GM18511 (cell line): ENCODE measurements at regions not wholly inside any gene's neighbourhood (a gene's known extent, or its start where the extent isn't known, plus 50 kb on each side); places are given as distances from the start of the nearest gene placed in this dataset.
"Not testable (repeated sequence)": the region's sequence is repeated elsewhere in the genome, so short reads cannot be mapped to it uniquely, and the experiment has no call there.

Source experiments
- ATAC-seq: cut with Tn5 transposase; IDR thresholded peaks from one replicate; pipeline ENCODE4 v1.9.1; 2021; ENCODE audit warnings: mild to moderate bottlenecking, moderate library complexity; ENCODE audit not compliant: unreplicated experiment

DNA sequence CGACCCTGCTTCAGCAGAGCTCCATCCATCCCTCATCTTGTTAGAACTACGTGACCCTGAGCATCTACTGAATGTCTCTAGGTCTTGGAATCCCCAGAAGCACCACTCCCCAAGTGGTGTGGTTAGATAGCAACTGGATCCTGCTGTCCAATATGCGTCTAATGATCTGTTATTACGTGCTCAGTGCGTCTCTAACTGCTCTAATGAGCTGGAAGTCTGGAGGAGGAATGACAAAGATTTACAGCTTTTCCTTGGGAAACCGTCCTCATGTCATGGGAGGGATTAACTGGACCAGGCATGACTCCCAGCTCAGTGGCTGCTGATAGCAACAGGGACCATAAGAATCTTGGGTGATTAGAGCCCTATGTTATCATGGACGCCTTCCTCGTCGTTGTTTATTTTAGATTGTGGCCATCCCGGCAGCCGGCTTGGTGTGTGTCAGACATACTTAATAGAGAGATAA is 150.9 kb downstream of the HS3ST3B1 start:
- ATAC-seq, result no peak

GRCh38 chr17:14448818-14449217 is 147.9 kb downstream of the HS3ST3B1 start:
- ATAC-seq, result no peak

GRCh38 chr17:14446825-14447224 is 145.9 kb downstream of the HS3ST3B1 start:
- ATAC-seq, result no peak

GRCh38 chr17:14444915-14445314 is 144.0 kb downstream of the HS3ST3B1 start:
- ATAC-seq, result no peak

- no peak for ATAC-seq
Measured at GRCh38 chr17:14442798-14443528, 142.1 kb downstream of the HS3ST3B1 start.

DNA sequence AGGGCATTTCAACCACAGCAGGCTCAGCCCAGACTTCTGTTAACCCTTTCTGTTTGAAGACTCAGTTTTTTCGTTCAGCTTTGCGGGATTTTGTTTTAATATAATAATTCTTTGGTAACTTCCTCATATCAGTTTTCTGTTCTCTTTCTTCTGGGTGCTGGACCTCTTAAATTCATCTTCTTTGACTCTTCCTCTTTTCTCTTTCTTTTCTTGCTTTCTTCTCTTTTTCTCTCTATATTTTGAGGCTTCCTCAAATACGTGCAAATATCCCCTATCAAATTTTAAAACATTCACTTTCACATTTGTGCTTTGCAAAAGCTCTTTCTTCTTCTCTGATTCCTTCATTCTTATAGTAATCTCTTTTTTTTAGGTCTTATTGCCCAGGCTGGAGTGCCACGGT is 136.3 kb downstream of the HS3ST3B1 start:
- ATAC-seq, result no peak

- no peak for ATAC-seq
Measured at GRCh38 chr17:14436266-14436665, 135.4 kb downstream of the HS3ST3B1 start.

DNA sequence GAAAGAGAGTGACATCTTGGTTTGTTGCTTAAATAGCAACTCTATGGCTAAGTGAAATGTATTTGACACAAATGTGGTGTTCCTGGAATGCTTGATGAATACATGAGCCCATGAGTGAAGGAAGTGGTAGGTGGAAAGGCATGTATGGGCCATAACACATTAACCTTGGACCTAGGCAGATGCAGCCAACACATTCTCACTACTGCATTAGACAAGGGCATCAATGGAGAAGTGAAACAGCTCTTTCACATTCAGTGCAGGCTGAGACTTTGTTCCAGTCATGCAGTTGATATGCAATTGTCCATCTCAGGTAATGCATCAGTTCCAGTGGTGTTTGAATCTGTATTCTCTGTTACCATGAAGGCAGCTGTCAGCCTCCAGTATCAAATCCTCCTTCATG is 133.6 kb downstream of the HS3ST3B1 start:
- ATAC-seq, result peak; percentile 98

DNA sequence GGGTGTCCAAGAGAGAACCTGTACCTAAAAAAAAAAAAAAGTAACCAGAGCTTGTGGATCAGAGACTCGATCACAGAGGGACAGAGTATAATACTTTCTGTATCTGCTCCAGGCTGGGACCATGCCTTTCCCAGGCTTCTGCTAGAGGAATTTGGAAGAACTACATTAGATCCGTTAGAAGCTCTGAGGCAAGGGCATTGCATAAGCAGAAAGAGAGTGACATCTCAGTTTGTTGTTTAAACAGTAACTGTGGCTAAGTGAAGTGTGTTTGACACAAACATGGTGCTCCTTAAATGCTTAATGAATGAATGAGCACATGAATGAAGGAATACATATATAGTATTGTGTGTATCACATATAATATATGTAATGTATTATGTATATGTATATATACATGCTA is 131.2 kb downstream of the HS3ST3B1 start:
- no peak for ATAC-seq

DNA sequence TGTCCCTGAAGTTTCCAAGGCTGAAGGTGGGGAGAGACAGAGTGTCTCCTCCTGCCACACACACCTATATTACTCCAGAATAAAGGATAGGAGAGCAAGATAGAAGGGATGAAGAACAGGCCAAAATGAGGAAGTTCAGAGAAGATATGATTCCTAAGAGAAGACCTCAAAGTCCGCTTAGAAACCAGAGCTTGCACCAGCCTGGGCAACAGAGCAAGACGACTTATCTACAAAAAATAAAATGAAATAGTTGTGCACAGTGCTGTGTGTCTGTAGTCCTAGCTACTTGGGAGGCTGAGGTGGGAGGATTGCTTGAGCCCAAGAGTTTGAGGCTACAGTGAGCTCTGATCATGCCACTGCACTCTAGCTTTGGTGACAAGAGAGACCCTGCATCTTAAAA is 128.2 kb downstream of the HS3ST3B1 start:
- ATAC-seq, result peak; percentile 37

- peak; percentile 84 for ATAC-seq
Measured at GRCh38 chr17:14428648-14429029, 127.8 kb downstream of the HS3ST3B1 start.

DNA sequence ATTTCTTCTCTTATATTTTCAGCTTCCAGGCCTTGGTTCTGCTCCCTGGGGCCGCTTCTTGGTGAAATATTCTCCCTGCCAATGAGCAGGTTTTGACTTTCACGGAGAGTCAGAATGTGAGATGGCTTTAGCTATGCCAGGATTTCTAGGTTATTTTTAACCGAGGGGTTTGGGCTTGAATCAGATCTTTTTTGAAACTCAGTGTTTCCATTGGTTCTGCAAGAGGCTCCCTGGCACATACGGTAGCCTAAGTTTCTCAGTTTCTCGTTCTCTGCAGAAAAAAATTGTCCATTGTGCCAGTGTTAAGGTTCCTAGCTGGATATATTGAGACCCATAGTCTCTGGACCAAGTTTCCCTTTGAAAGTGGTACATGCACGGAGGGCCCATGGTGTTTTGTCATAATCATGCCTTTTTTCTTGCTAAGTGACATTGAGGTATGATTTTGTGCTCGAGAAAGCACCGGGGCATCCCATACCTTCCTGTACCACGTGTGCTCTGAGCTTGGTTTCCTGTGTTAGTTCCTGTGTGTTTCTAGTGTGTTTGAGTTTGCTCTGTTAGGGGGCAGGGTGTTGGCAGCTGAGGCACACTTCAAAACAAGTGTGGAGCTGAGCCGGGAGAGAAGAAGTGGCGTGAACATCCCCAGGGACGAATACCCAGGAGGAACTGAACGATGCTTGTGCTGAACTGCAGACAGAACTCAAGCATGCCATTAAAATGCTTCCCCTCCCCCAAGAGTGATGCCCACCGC is 127.2 kb downstream of the HS3ST3B1 start:
- ATAC-seq, result peak; percentile 94

DNA sequence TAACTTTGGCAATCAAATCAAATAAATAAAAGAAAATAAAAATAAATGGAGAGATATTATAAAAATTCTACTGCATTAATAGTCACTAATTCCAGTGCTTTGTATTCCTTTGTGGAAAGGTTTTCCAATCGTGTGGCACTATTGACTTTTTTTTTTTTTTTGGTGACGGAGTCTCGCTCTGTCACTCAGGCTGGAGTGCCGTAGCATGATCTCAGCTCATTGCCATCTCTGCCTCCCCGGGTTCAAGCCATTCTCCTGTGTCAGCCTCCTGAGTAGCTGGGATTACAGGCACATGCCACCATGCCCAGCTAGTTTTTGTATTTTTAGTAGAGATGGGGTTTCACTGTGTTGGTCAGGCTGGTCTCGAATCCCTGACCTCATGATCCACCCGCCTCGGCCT is 122.3 kb downstream of the HS3ST3B1 start:
- not testable (repeated sequence) for ATAC-seq

- no peak for ATAC-seq
Measured at GRCh38 chr17:14417336-14417735, 116.5 kb downstream of the HS3ST3B1 start.

DNA sequence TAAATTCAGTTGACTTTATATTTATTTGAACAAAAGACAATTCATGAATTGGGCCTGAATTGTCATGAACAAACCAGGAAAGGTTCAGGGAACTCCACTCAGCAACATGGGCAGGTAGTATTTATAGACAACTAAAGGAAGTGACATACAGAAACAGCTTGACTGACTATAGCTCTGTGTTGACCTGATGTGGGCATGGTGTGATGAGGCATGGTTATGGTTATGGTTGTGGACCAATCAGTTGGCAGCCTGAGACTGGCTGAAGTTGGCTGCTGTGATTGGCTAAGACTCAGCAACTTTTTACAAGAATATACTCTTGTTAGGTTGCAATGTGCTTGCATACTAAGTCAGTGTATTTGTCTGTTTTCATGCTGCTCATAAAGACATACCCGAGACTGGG is 108.4 kb downstream of the HS3ST3B1 start:
- no peak for ATAC-seq

DNA sequence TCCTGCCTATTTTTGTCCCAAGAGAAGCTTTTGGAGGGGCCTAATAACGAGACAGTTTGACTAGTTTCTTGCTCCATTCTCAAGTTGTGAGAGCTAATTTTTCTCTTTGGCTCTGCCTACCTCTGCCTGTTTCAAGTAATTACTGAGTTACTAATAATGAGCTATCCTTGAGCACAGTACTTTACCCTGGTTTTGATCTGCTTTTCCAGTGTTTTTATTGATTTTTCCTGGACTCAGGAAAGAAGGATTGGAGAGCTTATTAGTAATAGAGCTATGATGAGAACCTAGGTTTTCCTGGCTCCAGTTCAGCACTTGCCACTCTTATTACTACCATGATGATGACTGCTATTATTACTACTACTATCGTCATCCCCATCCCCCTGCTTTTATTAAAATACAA is 106.7 kb downstream of the HS3ST3B1 start:
- ATAC-seq, result no peak

DNA sequence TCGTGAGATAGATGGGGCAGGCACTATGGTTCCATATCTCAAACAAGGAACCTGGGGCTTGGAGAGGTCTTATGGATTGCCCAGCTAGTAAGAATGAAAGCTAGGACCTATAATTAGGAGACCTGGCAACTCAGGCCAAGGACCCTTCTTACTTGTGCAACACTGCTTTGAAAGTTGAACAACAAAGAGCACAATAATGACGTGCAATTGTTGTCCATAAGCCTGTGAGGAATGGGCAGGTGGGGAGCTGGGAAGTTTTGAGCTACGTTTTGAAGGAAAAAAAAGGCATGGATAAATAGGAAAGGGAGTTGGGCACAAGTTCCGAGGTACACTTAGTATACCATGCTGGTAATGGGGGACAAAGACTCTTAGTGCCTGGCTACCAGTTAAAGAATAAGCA is 104.3 kb downstream of the HS3ST3B1 start:
- no peak for ATAC-seq
